Erythroblast (primary cell): ENCODE measurements at regions not wholly inside any gene's neighbourhood (a gene's known extent, or its start where the extent isn't known, plus 50 kb on each side); places are given as distances from the start of the nearest gene placed in this dataset.

Experiments used
- GATA1 ChIP-seq: IDR thresholded peaks from 2 replicates; pipeline ENCODE4 v1.6.1; 2011; ENCODE audit warnings: low read depth, mild to moderate bottlenecking, control low read depth, low read length, moderate library complexity
- POLR2A ChIP-seq: IDR thresholded peaks from 2 replicates; pipeline ENCODE4 v1.6.1; 2011; ENCODE audit warnings: mild to moderate bottlenecking, low read length

- TF ChIP-seq POLR2A, result no peak
- no peak for TF ChIP-seq GATA1
Measured at GRCh38 chr12:59398164-59398563, 197.7 kb upstream of the SLC16A7 start.
